Gastrocnemius medialis (tissue), 4 donors: ENCODE measurements at regions not wholly inside any gene's neighbourhood (a gene's known extent, or its start where the extent isn't known, plus 50 kb on each side); places are given as distances from the start of the nearest gene placed in this dataset.
"Not testable (repeated sequence)": the region's sequence is repeated elsewhere in the genome, so short reads cannot be mapped to it uniquely, and the experiment has no call there.

Source experiments
- ATAC-seq, 2 donors: fragments of 150-250 bp; one replicate each; pipeline ENCODE4 v1.9.1; 2016
- DNase-seq, 2 donors: peaks; one replicate each; pipeline ENCODE4 v3.0.0-alpha.2; 2019
- H3K27ac ChIP-seq, 4 donors: fragments of 200-600 bp; sonication (generic); 1 replicate in 1 of 4; 2 replicates in 3 of 4; pipeline ENCODE4 v1.5.1; 2016 to 2018; ENCODE audit warnings: mild to moderate bottlenecking in 2 of 4, moderate library complexity in 1 of 4
- H3K27me3 ChIP-seq, 3 donors: fragments of 200-600 bp; sonication (generic) in 2 of 3; 1 replicate in 1 of 3; 2 replicates in 2 of 3; pipeline versions ENCODE4 v1.5.1 to v1.6.0; 2016 to 2019; ENCODE audit warnings: mild to moderate bottlenecking in 1 of 3, moderate library complexity in 1 of 3
- H3K36me3 ChIP-seq, 2 donors: fragments of 200-600 bp; sonication (generic) in 1 of 2; one replicate each; pipeline ENCODE4 v1.5.1; 2017 to 2018
- H3K4me1 ChIP-seq, 2 donors: fragments of 200-600 bp; sonication (generic) in 1 of 2; one replicate each; pipeline ENCODE4 v1.5.1; 2016 to 2017; ENCODE audit warnings: mild to moderate bottlenecking in 2 of 2
- H3K4me3 ChIP-seq, 4 donors: fragments of 200-600 bp; sonication (generic) in 3 of 4; 1 replicate in 1 of 4; 2 replicates in 3 of 4; pipeline ENCODE4 v1.5.1; 2016 to 2019; ENCODE audit warnings: mild to moderate bottlenecking in 2 of 4
- H3K9me3 ChIP-seq, 3 donors: fragments of 200-600 bp; sonication (generic) in 2 of 3; 1 replicate in 1 of 3; 2 replicates in 2 of 3; pipeline ENCODE4 v1.5.1; 2016 to 2019
- POLR2A ChIP-seq, 2 donors: fragments of 450-650 bp; IDR thresholded peaks; one replicate each; pipeline ENCODE4 v1.6.1; 2017; ENCODE audit warnings: antibody characterized with exemption in 2 of 2, mild to moderate bottlenecking in 2 of 2, moderate library complexity in 2 of 2
- in situ Hi-C, 4 donors: fragments of 200-750 bp; cut with MboI; loops; one replicate each; pipeline versions ENCODE4 v1.15.0 to v1.8.0; 2017; ENCODE audit warnings: low sequenced_read_pairs in 4 of 4
- intact Hi-C: fragments of 100-400 bp; cut with DNase I; formaldehyde crosslinking; loops from one replicate; pipeline ENCODE4 v1.15.1; 2023; ENCODE audit warnings: low total_unique reads
- TF ChIP-seq, protein P1 (sequence below), 5 experiments: fragments of 450-650 bp in 3 of 5; fragments of 200-600 bp in 2 of 5; sonication (generic) in 2 of 5; IDR thresholded peaks in 4 of 5; conservative IDR thresholded peaks in 1 of 5; 1 replicate in 4 of 5; 2 replicates in 1 of 5; pipeline ENCODE4 v1.5.1; 2016 to 2019; ENCODE audit warnings: antibody characterized with exemption in 5 of 5, mild to moderate bottlenecking in 3 of 5, moderate library complexity in 3 of 5

DNA sequence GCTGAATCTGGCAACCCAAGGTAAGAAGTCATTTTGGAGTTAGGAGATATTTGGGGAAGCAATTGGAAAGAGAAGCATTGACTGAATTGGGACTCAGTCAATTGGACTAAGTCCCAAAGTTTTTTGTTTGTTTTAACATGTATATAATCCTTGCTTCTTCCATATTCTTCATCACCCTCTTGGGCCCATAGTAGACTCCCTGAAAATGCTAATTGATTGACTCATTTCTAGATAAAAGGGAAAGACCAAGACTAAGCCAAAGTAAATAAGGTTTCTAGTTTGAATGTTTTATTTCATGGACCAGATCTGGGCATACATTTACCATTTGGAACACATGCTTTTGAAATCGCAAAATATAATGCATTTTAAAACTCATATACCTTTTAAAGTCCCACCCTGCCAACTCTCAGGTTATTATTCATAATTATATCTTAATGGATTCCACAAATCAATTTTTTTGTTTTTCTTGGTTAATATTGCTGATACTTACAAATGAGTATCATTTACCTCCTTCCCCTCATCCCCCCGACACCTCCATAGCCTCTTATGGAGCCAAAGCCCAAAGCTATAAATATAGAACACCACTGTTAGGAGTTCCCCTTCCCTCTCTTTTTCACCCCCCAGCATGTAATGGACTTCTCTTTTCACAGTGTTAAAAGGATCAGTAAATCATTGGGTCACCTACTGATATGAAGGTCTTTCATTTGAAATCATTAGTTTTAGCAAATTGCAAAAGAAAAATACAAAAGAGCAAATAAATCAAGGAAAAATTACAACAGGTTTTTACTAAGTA lies 674.0 kb upstream of the SOX9 start:
- Histone ChIP-seq H3K36me3 (no peaks in the 10 kb centered on the region), H3K4me1 (no peaks in the 10 kb centered on the region), H3K27me3 (no peaks in the 10 kb centered on the region), H3K27ac (no peak overlapping the region), H3K9me3 (no peaks in the 10 kb centered on the region), H3K4me3 (no peak overlapping the region)
- in situ Hi-C loops, result loop anchor here in 1 of 4 donors (25.0 kb wide), 1 partner anchor 335 kb away; no protein-coding TSS in a partner anchor
- DNase-seq, result no peak
- no peak for TF ChIP-seq POLR2A (IDR thresholded peaks at IDR 0.05)
- TF ChIP-seq, protein P1, sequence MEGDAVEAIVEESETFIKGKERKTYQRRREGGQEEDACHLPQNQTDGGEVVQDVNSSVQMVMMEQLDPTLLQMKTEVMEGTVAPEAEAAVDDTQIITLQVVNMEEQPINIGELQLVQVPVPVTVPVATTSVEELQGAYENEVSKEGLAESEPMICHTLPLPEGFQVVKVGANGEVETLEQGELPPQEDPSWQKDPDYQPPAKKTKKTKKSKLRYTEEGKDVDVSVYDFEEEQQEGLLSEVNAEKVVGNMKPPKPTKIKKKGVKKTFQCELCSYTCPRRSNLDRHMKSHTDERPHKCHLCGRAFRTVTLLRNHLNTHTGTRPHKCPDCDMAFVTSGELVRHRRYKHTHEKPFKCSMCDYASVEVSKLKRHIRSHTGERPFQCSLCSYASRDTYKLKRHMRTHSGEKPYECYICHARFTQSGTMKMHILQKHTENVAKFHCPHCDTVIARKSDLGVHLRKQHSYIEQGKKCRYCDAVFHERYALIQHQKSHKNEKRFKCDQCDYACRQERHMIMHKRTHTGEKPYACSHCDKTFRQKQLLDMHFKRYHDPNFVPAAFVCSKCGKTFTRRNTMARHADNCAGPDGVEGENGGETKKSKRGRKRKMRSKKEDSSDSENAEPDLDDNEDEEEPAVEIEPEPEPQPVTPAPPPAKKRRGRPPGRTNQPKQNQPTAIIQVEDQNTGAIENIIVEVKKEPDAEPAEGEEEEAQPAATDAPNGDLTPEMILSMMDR (IDR thresholded peaks at IDR 0.05 in 4 of 5, conservative IDR thresholded peaks at IDR 0.05 in 1 of 5), result no peak
- intact Hi-C loops, result no loop called here
- no peak for ATAC-seq

DNA sequence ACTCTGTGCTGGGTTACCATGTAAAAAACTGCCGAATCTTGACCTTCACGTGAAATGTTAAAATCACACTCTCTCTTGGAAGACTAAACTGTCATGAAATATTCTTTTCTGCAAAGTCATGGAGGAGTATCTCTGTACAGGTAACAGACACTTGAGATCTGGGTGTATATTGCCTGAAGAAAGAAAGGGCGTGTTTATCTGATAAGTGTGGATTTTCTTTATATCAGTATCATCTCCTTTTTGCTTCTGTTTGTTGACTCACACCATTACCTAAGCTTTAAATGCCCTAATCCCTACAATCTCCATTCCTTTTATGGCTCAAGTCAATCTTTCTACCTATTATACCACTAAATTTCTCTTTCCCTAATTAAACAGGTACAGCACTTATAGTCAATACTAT lies 673.2 kb upstream of the SOX9 start:
- TF ChIP-seq, protein P1 (IDR thresholded peaks at IDR 0.05 in 4 of 5, conservative IDR thresholded peaks at IDR 0.05 in 1 of 5), result no peak
- TF ChIP-seq POLR2A (IDR thresholded peaks at IDR 0.05), result no peak
- H3K9me3 ChIP-seq, result no peaks in the 10 kb centered on the region
- no peak overlapping the region for H3K4me3 ChIP-seq
- in situ Hi-C loops, result loop anchor here in 1 of 4 donors (25.0 kb wide), 1 partner anchor 335 kb away; no protein-coding TSS in a partner anchor
- intact Hi-C loops, result no loop called here
- no peaks in the 10 kb centered on the region for H3K27me3 ChIP-seq
- no peaks in the 10 kb centered on the region for H3K36me3 ChIP-seq
- no peak overlapping the region for H3K27ac ChIP-seq
- DNase-seq (no peak), ATAC-seq (no peak)
- no peaks in the 10 kb centered on the region for H3K4me1 ChIP-seq

DNA sequence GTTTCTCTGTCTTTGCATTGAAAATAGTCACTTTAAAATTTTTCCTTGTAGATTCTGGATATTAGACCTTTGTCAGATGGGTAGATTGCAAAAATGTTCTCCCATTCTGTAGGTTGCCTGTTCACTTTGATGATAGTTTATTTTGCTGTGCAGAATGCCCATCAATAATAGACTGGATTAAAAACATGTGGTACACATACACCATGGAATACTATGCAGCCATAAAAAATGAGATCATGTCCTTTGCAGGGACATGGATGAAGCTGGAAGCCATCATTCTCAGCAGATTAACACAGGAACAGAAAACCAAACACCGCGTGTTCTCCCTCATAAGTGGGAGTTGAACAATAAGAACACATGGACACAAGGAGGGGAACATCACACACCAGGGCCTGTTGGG lies 670.2 kb upstream of the SOX9 start:
- H3K4me3 ChIP-seq, H3K4me1 ChIP-seq, H3K27ac ChIP-seq, H3K36me3 ChIP-seq, ATAC-seq, H3K27me3 ChIP-seq, DNase-seq, intact Hi-C loops, H3K9me3 ChIP-seq: not testable (repeated sequence)
- in situ Hi-C loops, result loop anchor here in 1 of 4 donors (25.0 kb wide), 1 partner anchor 1087 kb away; no protein-coding TSS in a partner anchor

DNA sequence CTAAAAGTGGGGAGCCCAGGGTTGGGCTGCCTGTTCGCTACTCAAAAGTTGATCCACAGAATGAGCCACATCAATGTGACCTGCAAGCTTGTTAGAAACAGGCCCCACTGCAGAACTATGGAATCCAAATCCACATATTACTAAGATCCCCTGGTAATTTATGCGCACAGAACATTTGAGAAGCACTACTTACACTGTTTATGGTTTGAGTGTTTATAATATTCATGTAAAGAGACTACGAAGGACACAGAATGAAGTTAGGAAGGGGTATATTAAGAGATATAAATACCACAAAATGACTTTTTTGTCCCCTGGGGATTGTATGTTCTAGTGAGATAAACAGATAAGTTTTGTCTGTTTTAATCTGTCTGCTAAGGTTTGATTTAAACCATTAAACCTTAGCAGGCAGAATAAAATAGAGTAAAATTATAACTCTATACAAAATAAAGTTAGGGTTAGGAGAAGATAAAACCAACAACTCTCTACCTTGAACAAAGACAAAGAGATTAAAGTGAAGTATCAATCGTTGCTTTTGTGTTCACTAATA lies 666.9 kb upstream of the SOX9 start:
- H3K27ac ChIP-seq, result no peak overlapping the region
- H3K9me3 ChIP-seq, result no peaks in the 10 kb centered on the region
- TF ChIP-seq, protein P1 (IDR thresholded peaks at IDR 0.05 in 4 of 5, conservative IDR thresholded peaks at IDR 0.05 in 1 of 5), result no peak
- TF ChIP-seq POLR2A (IDR thresholded peaks at IDR 0.05), result no peak
- DNase-seq, result no peak
- in situ Hi-C loops, result loop anchor here in 1 of 4 donors (25.0 kb wide), 1 partner anchor 1083 kb away; no protein-coding TSS in a partner anchor
- no peaks in the 10 kb centered on the region for H3K4me1 ChIP-seq
- intact Hi-C loops, result no loop called here
- no peaks in the 10 kb centered on the region for H3K36me3 ChIP-seq
- no peak for ATAC-seq
- no peak overlapping the region for H3K4me3 ChIP-seq
- H3K27me3 ChIP-seq, result no peaks in the 10 kb centered on the region

DNA sequence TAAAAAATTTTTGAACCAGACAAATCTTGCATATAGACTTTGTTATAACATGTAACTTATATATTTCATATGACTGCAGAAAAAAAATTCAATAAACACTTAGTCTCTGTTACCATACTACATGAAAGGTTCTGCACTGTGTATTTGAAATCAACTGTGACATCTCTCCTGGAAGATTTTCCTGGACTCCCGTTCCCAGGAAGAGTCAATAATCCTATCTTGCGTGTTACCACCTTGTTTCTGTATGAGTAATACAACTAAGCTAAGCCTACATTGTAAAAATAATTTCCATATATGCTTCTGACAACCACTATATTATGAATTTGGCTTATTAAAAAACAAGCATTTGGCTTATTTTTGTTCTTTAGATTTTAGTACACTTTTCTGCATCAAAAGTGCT lies 665.6 kb upstream of the SOX9 start:
- no peak for ATAC-seq
- Histone ChIP-seq H3K4me3 (no peak overlapping the region), H3K27ac (no peak overlapping the region), H3K27me3 (no peaks in the 10 kb centered on the region), H3K36me3 (no peaks in the 10 kb centered on the region), H3K9me3 (no peaks in the 10 kb centered on the region), H3K4me1 (no peaks in the 10 kb centered on the region)
- in situ Hi-C loops (loop anchor here in 1 of 4 donors (25.0 kb wide), 1 partner anchor 1082 kb away; no protein-coding TSS in a partner anchor), intact Hi-C loops (no loop called here)
- no peak for DNase-seq
- TF ChIP-seq POLR2A (IDR thresholded peaks at IDR 0.05), result no peak
- TF ChIP-seq, protein P1 (IDR thresholded peaks at IDR 0.05 in 4 of 5, conservative IDR thresholded peaks at IDR 0.05 in 1 of 5), result no peak
